Right lung (tissue), 2 donors: ENCODE measurements at regions not wholly inside any gene's neighbourhood (a gene's known extent, or its start where the extent isn't known, plus 50 kb on each side); places are given as distances from the start of the nearest gene placed in this dataset.

Experiments used
- DNase-seq, 2 donors: peaks; one replicate each; pipeline ENCODE4 v3.0.0-alpha.2; 2013

DNA sequence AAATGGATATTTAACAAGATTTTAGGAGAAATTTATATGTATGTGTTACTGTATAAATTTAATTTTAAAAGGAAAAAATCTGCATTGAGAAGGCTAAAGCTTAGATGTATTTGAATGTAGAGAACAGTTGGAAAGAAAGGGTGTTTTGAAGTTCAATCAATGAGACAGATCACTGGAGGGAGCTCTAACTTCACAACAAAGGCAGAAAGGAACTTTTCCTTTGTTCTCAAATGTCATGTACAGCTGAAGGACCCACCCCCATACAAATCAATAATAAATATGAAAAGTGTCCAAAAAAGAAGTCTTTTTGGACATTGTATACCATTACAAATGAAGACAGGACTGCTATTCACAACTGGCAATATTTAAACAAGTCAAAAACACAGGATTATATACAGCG, 403.4 kb downstream of the DNAJB9 start:
- peak in 1 of 2 donors; percentile 29 for DNase-seq

DNA sequence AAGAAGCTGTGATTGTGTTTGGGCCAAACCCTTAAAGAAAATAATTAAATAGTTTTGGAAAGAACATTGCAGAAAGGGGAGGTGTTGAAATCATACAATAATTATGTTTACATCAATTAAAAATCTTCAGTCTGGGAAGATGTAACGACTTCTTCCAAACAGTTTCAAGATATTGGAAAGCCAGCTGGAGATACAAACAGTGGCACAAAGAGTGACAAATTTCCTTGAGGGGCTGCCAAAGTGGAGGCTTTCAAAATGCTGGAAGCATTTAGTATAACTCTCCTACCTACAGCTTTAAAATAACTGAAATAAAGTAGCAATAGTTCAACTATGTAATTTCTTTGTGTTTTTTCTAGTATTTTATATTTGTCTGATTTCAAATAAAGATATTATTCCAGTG, 405.0 kb downstream of the DNAJB9 start:
- no peak for DNase-seq

GRCh38 chr7:108985037-108985436, 415.4 kb downstream of the DNAJB9 start:
- DNase-seq, result no peak

- no peak for DNase-seq
Observed at GRCh38 chr7:108989319-108989718, 419.6 kb downstream of the DNAJB9 start.

DNA sequence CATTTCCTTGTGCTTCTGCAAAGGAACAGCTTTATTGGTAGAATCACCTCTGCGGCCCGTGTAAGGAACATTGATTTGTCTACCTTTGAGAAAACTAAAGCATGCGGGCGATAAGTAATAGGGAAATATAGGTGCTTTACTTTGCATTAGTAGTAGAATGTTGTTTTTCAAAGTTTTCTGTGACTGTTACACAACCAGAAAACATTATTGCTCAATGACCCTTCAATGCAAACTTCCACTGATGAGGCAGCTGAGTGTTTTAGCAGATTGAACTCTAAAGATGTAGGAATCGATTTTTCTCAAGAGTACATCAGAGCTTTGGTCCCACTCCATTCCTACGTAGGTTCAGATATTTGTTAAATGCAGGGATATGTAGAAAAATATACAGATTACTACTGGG, 427.8 kb downstream of the DNAJB9 start:
- DNase-seq, result no peak

DNA sequence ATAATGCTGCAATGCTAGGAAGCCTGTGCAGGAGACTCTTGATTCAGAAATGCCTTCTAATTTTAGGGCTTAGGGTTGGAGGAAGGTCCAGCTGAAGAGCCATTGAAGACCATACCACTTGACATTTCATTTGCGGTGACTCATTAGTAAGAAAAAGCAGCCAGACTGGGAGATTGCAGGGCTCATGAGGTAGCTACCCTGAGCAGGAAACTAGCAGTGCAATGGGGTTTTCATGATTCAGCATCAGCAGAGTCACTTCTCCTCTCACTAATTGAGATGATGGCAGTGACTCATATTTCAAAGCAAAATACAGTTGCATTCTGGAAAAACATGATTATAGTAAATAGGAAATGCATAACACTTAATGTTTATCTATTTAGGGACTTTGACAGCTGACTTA, 434.1 kb downstream of the DNAJB9 start:
- no peak for DNase-seq

- no peak for DNase-seq
Observed at GRCh38 chr7:109009636-109010035, 440.0 kb downstream of the DNAJB9 start.

- peak in 1 of 2 donors; percentile 5 for DNase-seq
Observed at GRCh38 chr7:109020251-109020650, 450.6 kb downstream of the DNAJB9 start.

DNA sequence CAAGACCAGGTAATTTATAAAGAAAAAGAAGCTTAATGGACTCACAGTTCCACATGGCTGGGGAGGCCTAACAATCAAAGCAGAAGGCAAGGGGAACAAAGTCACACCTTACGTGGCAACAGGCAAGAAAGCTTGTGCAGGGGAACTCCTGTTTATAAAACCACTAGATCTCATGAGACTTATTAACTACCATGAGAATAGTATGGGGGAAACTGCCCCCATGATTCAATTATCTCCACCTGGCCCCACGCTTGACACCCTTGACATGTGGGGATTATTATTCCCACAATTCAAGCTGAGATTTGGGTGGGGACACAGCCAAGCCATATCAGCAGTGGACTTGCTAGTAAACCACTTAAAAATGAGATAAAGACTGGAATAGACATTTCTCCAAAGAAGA, 451.7 kb downstream of the DNAJB9 start:
- DNase-seq, result no peak

- no peak for DNase-seq
Observed at GRCh38 chr7:109029866-109030265, 460.2 kb downstream of the DNAJB9 start.

DNA sequence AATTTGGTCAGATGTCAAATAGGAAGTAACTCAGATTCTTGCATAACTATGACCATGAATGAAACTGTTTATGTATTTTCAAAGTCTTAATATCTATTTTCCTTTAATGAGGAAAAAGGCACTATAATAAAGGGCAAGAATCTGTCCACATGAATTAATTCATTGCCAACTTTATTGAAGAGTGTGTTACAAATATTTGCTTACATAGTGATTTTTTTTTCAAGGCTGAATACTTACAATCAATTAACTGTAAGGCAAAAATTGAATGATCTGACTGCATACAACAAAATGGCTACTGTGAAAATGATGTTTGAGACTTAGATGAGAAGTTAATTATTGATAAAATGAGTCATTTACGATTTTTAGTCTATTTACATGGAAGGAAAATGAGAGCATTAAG, 475.0 kb downstream of the DNAJB9 start:
- no peak for DNase-seq

- peak; percentile 5 to 6 for DNase-seq
Observed at GRCh38 chr7:109049366-109049765, 479.7 kb downstream of the DNAJB9 start.

DNA sequence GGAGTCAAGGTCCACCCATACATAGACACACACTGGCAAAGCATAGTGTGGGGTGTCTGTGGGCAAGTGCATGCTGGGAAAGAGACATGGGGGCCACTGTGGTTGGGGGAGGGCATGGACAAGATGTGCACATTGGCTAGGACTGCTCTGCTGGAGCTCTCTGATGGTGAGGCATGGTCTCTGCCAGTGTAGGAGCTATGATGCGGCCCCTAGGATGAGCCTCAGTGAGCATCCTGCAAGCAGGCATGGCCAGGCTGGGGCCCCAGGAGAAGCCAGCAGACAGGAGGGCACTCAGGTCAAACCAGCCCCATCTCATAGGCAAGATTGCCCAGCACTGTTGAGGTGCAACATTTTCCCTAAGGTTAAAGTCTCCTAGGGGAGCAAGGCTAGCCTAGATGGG, 489.4 kb downstream of the DNAJB9 start:
- DNase-seq, result no peak

DNA sequence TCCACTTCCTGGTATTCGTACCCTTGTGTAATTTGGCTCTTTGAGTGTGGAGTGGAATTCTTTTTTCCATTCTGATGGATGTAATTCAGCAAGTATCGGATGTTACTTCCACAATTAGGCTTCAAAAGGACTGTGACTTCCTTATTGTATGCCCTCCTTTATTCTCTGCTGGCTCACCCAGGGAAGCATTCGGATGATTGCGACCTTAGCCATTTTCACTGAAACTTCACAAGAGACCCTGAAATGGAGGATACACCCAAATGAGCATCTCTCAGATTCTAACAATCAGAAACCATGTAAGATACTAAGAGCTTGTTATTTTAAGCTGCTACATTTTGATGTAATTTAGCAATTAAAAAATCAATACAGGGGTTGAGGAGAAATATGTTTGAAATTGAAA, 493.1 kb downstream of the DNAJB9 start:
- DNase-seq, result no peak

DNA sequence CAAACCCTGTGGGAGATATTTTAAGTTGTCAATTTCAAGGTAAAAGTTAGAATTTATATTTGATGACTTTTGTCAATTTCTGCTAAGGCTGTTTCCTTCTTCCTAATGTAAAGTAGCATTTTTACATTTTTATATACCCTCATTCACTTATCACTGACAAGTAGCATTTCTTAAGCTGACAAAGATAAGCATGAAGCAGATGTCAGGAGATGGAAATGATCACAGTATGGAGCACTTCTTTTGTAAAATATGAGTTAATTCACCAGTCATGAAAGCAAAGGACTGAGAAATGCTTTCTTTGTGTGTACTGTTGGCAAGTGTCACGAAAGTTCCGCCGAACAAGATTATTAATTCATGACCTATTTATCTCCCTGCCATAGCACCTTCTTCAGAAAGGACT, 503.9 kb downstream of the DNAJB9 start:
- no peak for DNase-seq

DNA sequence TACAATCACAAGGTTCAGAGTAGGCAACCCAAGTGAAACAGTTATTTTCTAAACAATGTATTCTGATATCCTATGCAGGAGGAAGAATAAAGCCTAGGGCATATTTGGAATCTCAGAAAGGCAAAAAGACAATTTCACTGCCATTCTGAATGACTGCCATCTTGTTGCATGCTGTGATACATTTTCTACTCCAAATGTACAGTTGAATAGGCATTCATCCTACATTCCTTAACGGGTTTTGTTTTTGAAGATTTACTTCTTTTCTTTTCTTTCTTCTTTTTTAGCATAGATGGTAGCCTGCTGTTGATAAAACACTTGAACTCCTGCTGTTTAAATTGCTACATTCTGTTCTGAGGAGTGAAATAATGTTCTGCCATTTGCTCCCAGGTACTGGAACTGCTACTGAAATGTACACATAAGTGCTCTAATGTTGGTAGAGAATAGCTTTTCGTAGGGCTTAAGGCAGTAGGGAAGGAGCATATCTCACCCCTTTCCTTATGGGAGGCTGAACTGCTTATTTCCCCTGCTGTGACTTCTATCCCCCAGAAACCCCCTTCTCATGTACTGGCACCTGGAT, 506.8 kb downstream of the DNAJB9 start:
- no peak for DNase-seq

DNA sequence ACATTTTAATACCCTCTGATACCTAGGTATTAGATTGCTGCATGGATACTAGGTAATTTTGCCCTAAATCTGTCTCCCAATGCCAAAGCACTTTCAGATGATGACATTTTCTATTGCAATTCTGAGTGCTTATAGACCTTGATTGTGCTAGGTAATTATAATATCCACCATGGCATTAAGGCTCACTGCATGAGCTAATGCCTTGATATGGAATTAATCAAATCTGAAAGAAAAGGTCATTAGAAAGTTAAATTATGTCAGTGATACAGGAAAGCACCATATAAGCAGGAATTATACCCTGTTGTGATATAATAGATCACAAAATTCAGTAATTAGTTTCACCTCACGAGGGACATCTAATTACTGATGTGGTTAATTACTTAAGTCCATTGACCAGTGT, 521.4 kb downstream of the DNAJB9 start:
- DNase-seq, result no peak

DNA sequence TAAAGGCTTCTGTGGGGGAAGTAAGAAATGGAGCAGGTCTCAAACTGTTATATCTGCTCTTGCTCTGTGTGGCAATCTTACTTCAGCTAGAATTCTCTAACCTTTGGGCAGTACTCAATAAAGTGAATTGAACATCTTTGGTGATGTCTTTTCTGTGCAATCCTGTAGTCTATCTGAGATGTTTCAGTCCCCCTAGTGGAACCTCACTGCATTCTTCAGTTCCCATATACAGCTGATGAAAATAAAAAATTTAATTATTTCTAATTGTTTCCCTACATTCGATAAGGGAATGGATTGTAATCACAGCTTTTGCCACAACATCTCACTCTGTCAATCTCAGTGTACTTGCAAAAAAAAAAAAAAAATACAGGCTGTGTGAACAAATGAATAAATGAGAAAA, 522.6 kb downstream of the DNAJB9 start:
- no peak for DNase-seq

DNA sequence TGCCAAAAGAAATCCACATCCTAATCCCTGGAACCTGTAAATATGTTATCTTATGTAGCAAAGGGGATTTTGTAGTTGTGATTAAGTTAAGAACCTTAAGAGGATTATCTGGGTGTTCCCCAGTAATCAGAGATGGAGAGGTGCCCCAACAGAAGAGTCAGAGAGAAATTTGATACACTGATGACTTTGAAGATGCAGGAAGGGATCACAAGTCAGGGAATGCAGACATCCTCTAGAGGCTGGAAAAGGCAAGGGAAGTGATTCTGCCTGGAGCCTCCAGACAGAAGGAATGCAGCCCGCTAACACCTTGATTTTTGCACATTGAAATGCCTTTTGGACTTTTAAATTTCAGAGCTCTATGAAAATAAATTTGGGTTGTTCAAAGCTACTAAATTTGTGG, 531.7 kb downstream of the DNAJB9 start:
- DNase-seq, result no peak

DNA sequence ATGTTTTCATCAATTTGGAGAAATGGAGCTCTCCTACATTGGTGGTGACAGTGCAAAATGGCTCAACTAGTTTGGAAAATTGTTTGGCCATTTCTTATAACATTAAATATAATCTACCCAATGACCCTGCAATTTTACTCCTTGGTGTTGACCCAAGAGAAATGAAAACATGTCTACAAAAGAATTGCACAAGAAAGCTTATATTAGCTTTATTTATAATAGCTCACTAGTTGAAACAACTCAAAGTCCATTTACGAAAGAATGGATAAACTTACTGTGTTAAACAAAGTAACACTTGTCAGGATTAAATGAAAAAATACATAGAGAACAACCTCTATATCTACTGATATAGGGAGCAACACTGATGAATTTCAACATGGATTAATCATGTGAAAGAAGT, 539.9 kb downstream of the DNAJB9 start:
- DNase-seq, result no peak

GRCh38 chr7:109111086-109111485, 541.4 kb downstream of the DNAJB9 start:
- DNase-seq, result no peak

DNA sequence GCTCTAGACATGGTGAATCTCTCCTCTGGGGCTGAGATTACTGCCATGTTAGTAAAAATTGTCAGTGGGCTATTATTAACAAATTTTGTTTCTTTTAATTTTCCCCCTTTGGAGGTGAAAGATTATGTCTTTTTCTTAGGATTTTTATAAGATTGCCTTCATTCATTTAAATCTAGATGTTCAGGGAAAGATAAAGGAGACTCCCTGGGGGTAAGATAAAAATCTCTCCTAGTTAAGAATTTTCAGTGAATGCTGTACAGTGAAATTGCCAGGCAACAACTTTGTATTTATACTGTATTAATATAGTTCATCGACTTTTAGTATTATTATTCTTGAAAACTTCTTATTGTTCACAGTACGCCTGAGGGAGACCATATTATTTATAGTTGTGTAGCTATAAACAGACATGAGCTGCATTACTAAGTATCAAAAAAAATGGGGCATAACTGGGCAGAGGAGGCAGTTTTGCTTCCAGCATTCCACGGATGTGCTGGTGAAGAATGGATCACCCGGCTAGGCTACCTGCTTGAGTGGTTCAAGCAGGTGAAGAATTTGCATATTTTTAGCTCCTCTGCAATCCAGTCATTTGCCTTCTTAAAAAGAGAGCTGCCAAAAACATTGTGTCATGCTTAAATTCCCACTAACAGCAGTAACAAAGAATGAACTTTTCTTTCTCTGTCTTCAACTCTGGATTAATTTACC, 552.1 kb downstream of the DNAJB9 start:
- no peak for DNase-seq

- no peak for DNase-seq
Observed at GRCh38 chr7:109125001-109125400, 555.3 kb downstream of the DNAJB9 start.

DNA sequence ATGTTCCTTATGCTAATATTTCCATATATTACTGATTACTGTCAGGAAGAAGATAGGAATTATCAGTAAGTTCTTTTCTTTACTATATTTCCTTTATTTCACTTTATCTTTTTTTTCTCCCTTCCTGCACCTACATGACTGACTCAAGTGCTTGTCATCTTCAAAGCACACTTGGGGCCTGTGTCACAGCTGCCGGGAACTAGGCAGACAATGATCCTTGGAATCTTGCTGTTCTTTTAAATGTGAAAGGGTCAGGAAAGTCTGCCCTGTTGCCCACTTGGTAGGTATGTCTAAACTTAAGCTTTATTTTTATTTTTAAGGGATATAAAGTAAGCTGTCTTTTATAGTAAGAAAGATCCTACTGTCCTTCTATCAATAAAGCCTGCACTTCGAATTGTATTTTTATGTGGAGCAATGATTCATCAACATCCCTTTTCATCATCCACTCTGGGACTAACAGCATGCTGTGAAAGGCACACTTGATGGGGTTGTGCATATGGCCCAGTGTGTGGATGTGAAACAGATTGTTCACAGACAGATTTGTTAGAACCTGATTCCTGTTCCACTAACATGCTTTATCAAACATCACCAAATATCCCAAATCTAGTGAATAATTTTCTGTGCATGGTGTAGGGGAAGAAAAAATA, 556.9 kb downstream of the DNAJB9 start:
- DNase-seq, result no peak
